ENCODE measurements at regions not wholly inside any gene's neighbourhood (a gene's known extent, or its start where the extent isn't known, plus 50 kb on each side); places are given as distances from the start of the nearest gene placed in this dataset.

- DNase-seq (ENCODE audit: low read depth) = no peak
These were observed 234.5 kb downstream of the GLRX3 start for GRCh38 chr10:130370721-130371120.

GRCh38 chr10:130371156-130371555 is 235.0 kb downstream of the GLRX3 start:
- no peak for DNase-seq (ENCODE audit: low read depth)

GRCh38 chr10:130371666-130372065 is 235.5 kb downstream of the GLRX3 start:
- no peak for DNase-seq (ENCODE audit: low read depth)

- no peak for DNase-seq (ENCODE audit: low read depth)
These were observed 236.0 kb downstream of the GLRX3 start for GRCh38 chr10:130372222-130372621.

- DNase-seq (ENCODE audit: low read depth) = no peak
These were observed 236.7 kb downstream of the GLRX3 start for GRCh38 chr10:130372866-130373265.

- DNase-seq (ENCODE audit: low read depth) = no peak
These were observed 241.9 kb downstream of the GLRX3 start for GRCh38 chr10:130377986-130378540.

GRCh38 chr10:130378556-130379400 is 242.6 kb downstream of the GLRX3 start:
- no peak for DNase-seq (ENCODE audit: low read depth)

- DNase-seq (ENCODE audit: low read depth) = no peak
These were observed 243.9 kb downstream of the GLRX3 start for GRCh38 chr10:130380056-130380455.

GRCh38 chr10:130382031-130382430 is 245.8 kb downstream of the GLRX3 start:
- no peak for DNase-seq (ENCODE audit: low read depth)

GRCh38 chr10:130387936-130388580 is 251.9 kb downstream of the GLRX3 start:
- no peak for DNase-seq (ENCODE audit: low read depth)

GRCh38 chr10:130388746-130389145 is 252.6 kb downstream of the GLRX3 start:
- DNase-seq (ENCODE audit: low read depth) = no peak

- no peak for DNase-seq (ENCODE audit: low read depth)
These were observed 253.7 kb downstream of the GLRX3 start for GRCh38 chr10:130389906-130390305.

GRCh38 chr10:130392031-130392430 is 255.8 kb downstream of the GLRX3 start:
- DNase-seq (ENCODE audit: low read depth) = no peak

GRCh38 chr10:130393342-130393741 is 257.2 kb downstream of the GLRX3 start:
- DNase-seq (ENCODE audit: low read depth) = no peak

GRCh38 chr10:130394832-130395231 is 258.6 kb downstream of the GLRX3 start:
- DNase-seq (ENCODE audit: low read depth) = no peak

- DNase-seq (ENCODE audit: low read depth) = no peak
These were observed 259.2 kb downstream of the GLRX3 start for GRCh38 chr10:130395248-130395936.

- no peak for DNase-seq (ENCODE audit: low read depth)
These were observed 259.9 kb downstream of the GLRX3 start for GRCh38 chr10:130396044-130396443.

- no peak for DNase-seq (ENCODE audit: low read depth)
These were observed 262.2 kb downstream of the GLRX3 start for GRCh38 chr10:130398090-130398994.

- no peak for DNase-seq (ENCODE audit: low read depth)
These were observed 263.3 kb downstream of the GLRX3 start for GRCh38 chr10:130399425-130399950.

GRCh38 chr10:130400890-130401289 is 264.7 kb downstream of the GLRX3 start:
- DNase-seq (ENCODE audit: low read depth) = no peak
